22Rv1 (cell line): ENCODE measurements at regions not wholly inside any gene's neighbourhood (a gene's known extent, or its start where the extent isn't known, plus 50 kb on each side); places are given as distances from the start of the nearest gene placed in this dataset.
A peak's percentile ranks its signal among the peaks of the same experiment; 100 is the strongest.

ENCODE experiments used
- H3K27ac ChIP-seq: fragments of 450-650 bp; 2 replicates; pipeline ENCODE4 v1.5.1; 2017
- CTCF ChIP-seq: fragments of 450-650 bp; IDR thresholded peaks from 2 replicates; pipeline ENCODE4 v1.5.1; 2017; ENCODE audit warnings: mild to moderate bottlenecking
- ZFX ChIP-seq: fragments of 450-650 bp; IDR thresholded peaks from 2 replicates; pipeline ENCODE4 v1.6.1; 2017; ENCODE audit warnings: antibody characterized with exemption, borderline replicate concordance

GRCh38 chr10:8778713-8779112, 724.2 kb downstream of the GATA3 start:
- TF ChIP-seq ZFX = no peak
- TF ChIP-seq CTCF = no peak
- H3K27ac ChIP-seq = no peak overlapping the region

- H3K27ac ChIP-seq = no peak overlapping the region
- TF ChIP-seq CTCF (no peak), ZFX (no peak)
These were observed 733.2 kb downstream of the GATA3 start for GRCh38 chr10:8787649-8788048.

GRCh38 chr10:8790390-8790789, 735.9 kb downstream of the GATA3 start:
- H3K27ac ChIP-seq = no peak overlapping the region
- TF ChIP-seq ZFX (no peak), CTCF (no peak)

- no peak for TF ChIP-seq ZFX
- no peak overlapping the region for H3K27ac ChIP-seq
These were observed 740.4 kb downstream of the GATA3 start for GRCh38 chr10:8794860-8795259.

GRCh38 chr10:8800426-8800825, 745.9 kb downstream of the GATA3 start:
- TF ChIP-seq ZFX (no peak), CTCF (no peak)
- H3K27ac ChIP-seq = no peak overlapping the region

- TF ChIP-seq ZFX = no peak
- TF ChIP-seq CTCF = no peak
- no peak overlapping the region for H3K27ac ChIP-seq
These were observed 749.5 kb downstream of the GATA3 start for GRCh38 chr10:8803992-8804391.

GRCh38 chr10:8810677-8811076, 756.2 kb downstream of the GATA3 start:
- TF ChIP-seq CTCF = no peak
- no peak for TF ChIP-seq ZFX

GRCh38 chr10:8811201-8811600, 756.7 kb downstream of the GATA3 start:
- H3K27ac ChIP-seq = 0 out of 2 replicates have a peak overlapping the region, but pooled peaks have one; percentile 22
- no peak for TF ChIP-seq ZFX
- TF ChIP-seq CTCF = no peak

More at GRCh38 chr10:8810677-8811076, 756.2 kb downstream of the GATA3 start:
- H3K27ac ChIP-seq = no peak overlapping the region
